Stimulated activated CD4-positive, alpha-beta T cell treated with anti-CD3 and anti-CD28 coated beads, Interleukin-4, amount 100 ng/mL, for 1 hour (primary cell): ENCODE measurements at regions not wholly inside any gene's neighbourhood (a gene's known extent, or its start where the extent isn't known, plus 50 kb on each side); places are given as distances from the start of the nearest gene placed in this dataset.
"Not testable (repeated sequence)": the region's sequence is repeated elsewhere in the genome, so short reads cannot be mapped to it uniquely, and the experiment has no call there.

ENCODE experiments used
- DNase-seq: peaks from one replicate; pipeline ENCODE4 v3.0.0-alpha.2; 2020

- no peak for DNase-seq
These were observed 114.5 kb upstream of the IRX1 start for GRCh38 chr5:3481175-3481574.

- DNase-seq, result no peak
These were observed 120.0 kb upstream of the IRX1 start for GRCh38 chr5:3475674-3476073.

GRCh38 chr5:3466392-3466791 is 129.2 kb upstream of the IRX1 start:
- DNase-seq, result no peak

GRCh38 chr5:3460416-3460815 is 135.2 kb upstream of the IRX1 start:
- no peak for DNase-seq

DNA sequence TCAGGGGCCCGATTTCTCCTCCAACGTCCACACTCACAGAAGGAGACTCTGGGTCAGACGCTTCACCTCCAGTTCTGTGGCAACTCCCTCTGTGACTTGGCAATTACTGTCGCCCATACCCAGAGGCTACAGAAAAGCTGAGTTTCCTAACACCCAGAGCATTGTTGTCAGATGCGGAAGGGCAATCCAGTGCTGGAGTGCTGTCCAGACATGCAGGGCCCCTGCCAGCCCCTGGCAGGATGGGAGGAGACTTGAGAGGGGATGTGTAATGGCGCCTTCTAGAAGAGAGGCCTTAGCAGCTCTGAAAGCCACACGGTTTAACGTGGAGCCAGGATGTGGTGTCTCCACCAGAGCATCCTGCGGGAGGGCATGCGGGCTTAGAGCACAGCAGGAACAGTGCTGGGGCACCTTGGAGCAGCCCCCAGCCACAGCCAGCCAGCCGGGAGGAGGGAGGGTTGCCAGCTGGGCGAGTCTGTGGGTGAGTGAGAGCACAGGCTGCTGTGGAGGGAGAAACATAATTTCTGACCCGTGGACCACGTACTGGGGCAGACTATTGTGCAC is 139.4 kb upstream of the IRX1 start:
- DNase-seq, result no peak

- DNase-seq, result not testable (repeated sequence)
These were observed 141.6 kb upstream of the IRX1 start for GRCh38 chr5:3454028-3454427.

- no peak for DNase-seq
These were observed 143.0 kb upstream of the IRX1 start for GRCh38 chr5:3452622-3453021.

GRCh38 chr5:3451961-3452360 is 143.7 kb upstream of the IRX1 start:
- DNase-seq, result no peak

DNA sequence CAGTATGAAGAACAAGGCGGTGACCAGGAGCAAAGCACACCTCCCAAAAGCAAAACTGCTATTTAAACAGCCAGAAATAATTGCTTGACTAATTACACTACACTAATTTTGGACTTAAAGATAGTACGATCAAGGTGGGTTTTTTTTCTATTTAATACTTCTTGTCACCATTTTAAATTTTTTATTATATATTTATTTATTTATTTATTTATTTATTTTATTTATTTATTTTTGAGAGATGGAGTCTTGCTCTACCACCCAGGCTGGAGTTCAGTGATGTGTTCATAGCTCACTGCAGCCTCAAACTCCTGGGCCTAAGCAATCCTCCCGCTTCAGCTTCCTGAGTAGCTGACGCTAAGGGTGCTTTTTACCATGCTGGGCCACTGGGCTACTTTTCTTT is 146.2 kb upstream of the IRX1 start:
- no peak for DNase-seq

DNA sequence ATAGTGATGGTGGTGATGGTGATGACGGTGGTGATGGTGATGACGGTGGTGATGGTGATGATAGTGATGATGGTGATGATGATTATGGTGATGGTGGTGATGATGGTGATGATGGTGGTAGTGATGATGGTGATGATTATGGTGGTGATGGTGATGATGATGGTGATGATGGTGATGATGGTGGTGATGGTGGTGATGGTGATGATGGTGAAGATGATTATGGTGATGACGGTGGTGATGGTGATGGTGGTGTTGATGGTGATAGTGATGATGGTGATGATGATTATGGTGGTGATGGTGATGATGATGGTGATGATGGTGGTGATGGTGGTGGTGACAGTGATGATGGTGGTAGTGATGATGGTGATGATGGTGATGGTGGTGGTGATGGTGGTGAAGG is 149.2 kb upstream of the IRX1 start:
- DNase-seq, result no peak

DNA sequence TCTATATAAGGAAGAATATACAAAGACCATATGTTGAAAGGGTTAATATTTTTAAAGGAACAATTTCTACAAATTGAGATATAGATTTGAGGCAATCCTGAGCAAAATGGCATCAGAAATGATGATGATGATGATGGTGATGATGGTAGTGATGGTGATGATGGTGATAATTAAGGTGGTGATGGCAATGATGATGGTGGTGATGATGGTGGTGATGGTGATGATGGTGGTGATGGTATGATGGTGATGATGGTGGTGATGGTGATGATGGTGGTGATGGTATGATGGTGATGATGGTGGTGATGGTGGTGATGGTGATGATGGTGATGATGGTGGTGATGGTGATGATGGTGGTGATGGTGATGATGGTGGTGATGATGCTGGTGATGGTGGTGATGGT is 150.1 kb upstream of the IRX1 start:
- DNase-seq, result not testable (repeated sequence)

DNA sequence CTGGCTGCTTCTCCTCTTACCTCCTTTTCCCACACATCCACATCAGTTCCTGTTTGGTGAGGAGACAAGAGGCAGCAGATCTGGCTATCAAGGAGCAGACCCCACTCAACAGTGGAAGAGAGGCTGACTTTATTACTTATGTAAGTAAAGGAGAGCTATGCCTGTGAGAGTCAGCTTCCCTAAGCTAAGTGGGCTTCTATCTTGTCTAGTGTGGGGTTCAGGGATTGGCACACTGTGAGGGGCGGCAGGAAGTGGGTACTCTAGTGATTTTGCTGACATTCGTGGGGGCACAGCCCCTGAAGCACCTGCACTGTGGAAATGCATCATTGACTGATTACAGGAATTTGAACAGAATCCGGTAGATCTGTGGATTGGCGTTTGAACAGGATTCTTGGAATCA is 163.5 kb upstream of the IRX1 start:
- no peak for DNase-seq

DNA sequence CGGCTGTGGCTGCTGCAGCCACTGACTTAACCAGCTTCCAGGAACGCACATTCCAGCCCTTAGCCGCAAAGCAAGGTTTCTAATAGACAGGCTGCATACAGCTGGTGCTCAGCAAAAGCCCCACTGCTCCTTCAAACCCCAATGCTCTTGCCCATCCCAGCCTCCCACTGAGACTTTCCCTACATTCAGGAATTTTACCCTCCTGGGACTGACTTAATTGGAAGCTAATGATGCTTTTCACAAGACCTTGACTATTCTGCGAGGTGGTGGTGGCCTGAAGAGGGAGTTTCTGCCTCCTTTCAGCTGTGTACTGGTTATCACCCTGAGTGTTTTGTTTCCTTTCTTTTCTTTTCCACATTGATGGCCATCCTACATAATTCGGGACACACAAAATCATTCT is 164.9 kb upstream of the IRX1 start:
- no peak for DNase-seq

DNA sequence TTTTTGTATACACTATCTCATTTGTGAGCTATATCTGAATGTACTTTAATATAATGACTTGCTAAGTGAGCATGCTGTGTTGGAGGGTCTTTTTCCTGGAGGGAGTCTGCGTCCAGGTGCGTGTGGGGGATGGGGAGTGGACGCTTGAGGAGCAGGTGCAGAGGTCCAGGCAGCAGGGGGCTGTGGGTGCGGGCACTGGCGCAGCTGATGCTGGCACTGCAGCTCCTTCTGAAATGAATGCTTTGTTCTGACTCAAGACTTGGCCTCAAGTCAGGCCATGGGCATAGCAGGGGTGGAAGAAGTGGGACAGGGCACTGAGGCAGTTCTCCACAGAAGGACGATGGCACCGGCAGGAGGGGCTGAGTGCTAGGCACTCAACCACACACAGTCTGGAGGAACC is 165.7 kb upstream of the IRX1 start:
- DNase-seq, result no peak

- no peak for DNase-seq
These were observed 167.3 kb upstream of the IRX1 start for GRCh38 chr5:3428334-3428733.

GRCh38 chr5:3424946-3425345 is 170.7 kb upstream of the IRX1 start:
- no peak for DNase-seq

DNA sequence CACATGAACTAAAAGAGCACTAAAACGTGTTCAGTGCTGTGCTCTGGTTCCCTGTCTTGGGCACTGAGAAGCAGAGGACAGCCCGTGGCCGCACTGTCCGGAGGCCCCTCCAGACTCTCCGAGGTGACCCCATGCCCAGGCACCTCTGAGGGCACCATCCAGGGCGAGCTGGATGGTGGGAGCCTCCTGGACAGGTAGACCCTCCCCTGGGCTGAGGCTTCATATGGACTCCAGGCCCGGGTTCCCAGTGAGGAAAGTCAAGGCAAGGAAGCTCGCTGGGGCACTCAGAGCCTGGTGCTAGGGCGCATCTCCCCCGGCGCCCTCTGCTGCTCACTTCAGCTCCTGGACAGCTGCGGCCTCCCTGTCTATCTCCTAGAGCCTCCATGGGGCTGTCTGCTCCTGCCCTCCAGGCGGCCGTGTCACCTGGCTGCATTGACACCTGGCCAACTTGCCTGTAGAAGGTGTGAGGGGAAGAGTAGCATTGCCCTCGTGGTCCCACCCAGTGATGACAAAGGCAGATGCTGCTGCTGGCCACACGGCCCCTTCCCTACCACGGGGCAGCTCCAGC is 178.2 kb upstream of the IRX1 start:
- no peak for DNase-seq

- no peak for DNase-seq
These were observed 181.3 kb upstream of the IRX1 start for GRCh38 chr5:3414371-3414770.

GRCh38 chr5:3412146-3412545 is 183.5 kb upstream of the IRX1 start:
- DNase-seq, result no peak

DNA sequence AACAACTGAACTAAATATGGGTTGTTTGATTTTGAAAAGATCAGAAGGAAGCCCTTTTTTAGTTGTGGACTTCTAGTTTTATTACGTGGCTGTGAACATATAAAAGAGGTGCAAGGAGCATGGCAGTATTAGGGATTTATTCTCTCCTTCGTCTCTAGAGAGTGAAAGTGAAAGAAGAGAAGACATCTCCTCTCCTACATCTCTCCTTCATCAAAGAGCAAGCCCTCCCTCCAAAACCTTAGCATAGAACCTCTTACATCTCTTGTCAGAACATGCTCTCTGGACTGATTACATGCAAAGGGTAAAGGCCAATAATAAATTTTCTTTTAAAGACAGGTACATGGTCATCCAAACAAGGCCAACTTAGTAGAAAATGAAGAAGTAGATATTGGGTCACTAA is 184.3 kb upstream of the IRX1 start:
- no peak for DNase-seq

DNA sequence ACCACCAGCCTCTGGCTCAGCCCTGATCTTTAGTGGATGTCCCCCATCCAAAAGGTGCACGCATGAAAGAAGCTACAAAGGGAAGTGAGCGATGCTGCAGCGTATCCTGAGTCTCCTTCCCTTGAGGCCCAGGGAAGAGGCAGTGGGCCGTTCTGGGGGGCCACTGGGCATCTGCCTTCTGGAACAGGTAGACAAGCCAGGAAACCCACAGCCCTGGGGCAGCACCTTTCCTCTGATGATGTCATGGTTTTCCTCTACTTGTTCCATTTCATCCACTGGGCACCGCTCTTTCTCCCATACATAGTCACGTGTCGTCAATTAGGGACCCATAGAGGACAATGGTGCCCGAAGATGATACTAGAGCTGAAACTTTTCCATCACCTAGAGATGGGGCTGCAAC is 194.0 kb upstream of the IRX1 start:
- DNase-seq, result no peak

GRCh38 chr5:3400659-3401058 is 195.0 kb upstream of the IRX1 start:
- DNase-seq, result no peak

DNA sequence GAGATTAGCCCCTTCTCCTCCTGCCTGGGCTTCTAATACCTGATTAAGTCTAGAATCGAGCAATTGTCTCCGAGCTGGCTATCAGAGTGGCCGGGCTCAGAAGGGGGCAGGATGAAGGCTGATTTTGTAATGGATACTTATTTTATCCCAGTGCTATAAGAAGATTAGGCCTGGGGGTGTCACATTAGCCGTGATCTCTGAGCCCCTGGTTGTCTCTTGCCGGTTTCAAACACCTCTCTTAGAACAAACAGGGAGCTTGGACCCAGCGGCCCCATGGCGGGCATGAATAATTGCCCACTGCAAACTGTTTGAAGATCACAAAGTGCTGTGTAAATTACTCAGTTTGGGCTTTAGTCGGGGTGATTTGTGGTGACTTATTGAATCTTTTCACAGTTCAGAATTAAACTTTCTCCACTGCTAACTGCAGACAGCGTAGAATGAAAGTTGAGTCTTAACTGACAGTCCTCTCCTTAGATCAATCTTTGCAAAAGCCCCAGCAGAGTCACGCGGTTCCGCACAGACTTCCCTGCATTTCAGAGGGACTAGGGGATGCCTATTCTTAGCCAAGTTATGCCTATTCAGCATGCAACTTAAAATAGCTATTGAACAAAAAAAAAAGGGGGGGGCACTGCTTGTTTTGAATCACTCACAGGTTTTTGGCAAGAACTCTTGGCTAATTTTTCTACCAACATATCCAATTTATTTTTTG is 200.6 kb upstream of the IRX1 start:
- no peak for DNase-seq

DNA sequence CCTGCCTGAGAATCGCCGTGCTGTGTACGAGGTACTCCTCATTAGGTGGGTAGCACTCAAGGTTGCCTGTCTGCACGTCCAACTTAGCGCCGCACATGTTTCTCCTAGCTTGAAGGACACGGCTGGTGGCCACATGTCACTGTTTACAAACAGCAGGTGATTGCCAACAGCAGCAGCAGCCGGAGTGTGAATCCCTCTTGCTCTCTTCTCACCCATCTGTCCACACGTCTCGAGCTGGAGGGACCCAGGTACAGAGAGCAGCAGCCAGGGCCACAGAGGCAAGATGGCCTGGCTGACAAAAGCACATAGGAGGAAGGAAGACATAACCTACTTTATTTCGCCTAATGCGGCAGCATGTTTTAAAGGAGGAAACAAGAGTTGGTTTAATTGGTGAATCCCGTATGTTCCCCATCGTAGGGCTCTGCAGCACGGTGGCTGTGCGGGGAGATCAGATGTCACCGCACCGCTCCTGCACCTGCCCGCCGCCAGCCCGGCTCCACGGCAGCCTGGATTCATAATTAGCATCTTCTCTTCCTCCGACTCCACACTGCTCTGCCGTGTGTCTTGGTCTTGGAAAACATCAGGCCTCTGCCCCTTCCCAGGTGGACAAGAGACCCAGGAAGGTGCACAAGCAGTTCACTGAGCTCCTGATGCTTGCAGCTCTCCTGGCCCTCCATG is 201.6 kb upstream of the IRX1 start:
- no peak for DNase-seq
